SJSA1 (cell line): ENCODE measurements at regions not wholly inside any gene's neighbourhood (a gene's known extent, or its start where the extent isn't known, plus 50 kb on each side); places are given as distances from the start of the nearest gene placed in this dataset.
"Not testable (repeated sequence)": the region's sequence is repeated elsewhere in the genome, so short reads cannot be mapped to it uniquely, and the experiment has no call there.

Experiments
- DNase-seq, 2 experiments: peaks; one replicate each; pipeline ENCODE4 v3.0.0-alpha.2; 2015 to 2020; ENCODE audit warnings: low spot score in 2 of 2, low read depth in 1 of 2
- H3K27ac ChIP-seq: fragments of 250-450 bp; sonication (Bioruptor Pico); 2 replicates; pipeline ENCODE4 v1.5.1; 2020; ENCODE audit warnings: mild to moderate bottlenecking, moderate library complexity
- H3K27me3 ChIP-seq: fragments of 250-450 bp; sonication (Bioruptor Pico); replicated peaks from 2 replicates; pipeline ENCODE4 v1.5.1; 2020; ENCODE audit warnings: mild to moderate bottlenecking, moderate library complexity
- H3K36me3 ChIP-seq: fragments of 250-450 bp; sonication (Bioruptor Pico); 2 replicates; pipeline ENCODE4 v1.5.1; 2020; ENCODE audit warnings: mild to moderate bottlenecking
- H3K4me1 ChIP-seq: fragments of 250-450 bp; sonication (Bioruptor Pico); replicated peaks from 2 replicates; pipeline ENCODE4 v1.6.1; 2021; ENCODE audit warnings: mild to moderate bottlenecking
- H3K4me3 ChIP-seq: fragments of 250-450 bp; sonication (Bioruptor Pico); 2 replicates; pipeline ENCODE4 v1.5.1; 2020; ENCODE audit warnings: mild to moderate bottlenecking
- H3K9me3 ChIP-seq: fragments of 250-450 bp; sonication (Bioruptor Pico); replicated peaks from 2 replicates; pipeline ENCODE4 v1.5.1; 2020; ENCODE audit warnings: mild to moderate bottlenecking

- no peak for DNase-seq
- Histone ChIP-seq H3K4me1 (no peaks in the 10 kb centered on the region), H3K27me3 (no peaks in the 10 kb centered on the region)
Observed at GRCh38 chr11:41779401-41779960, 320.0 kb upstream of the LRRC4C start.

GRCh38 chr11:41781441-41781840, 322.0 kb upstream of the LRRC4C start:
- H3K27me3 ChIP-seq = no peaks in the 10 kb centered on the region
- no peaks in the 10 kb centered on the region for H3K36me3 ChIP-seq
- H3K27ac ChIP-seq = no peak overlapping the region
- peaks cover 8% of the 10 kb centered on the region; the same call in 1 of the 2 replicates for H3K4me1 ChIP-seq
- no peak overlapping the region for H3K4me3 ChIP-seq
- DNase-seq = no peak
- H3K9me3 ChIP-seq = peaks cover 5% of the 10 kb centered on the region; the same call in 1 of the 2 replicates

More at GRCh38 chr11:41779401-41779960, 320.0 kb upstream of the LRRC4C start:
- H3K9me3 ChIP-seq = peaks cover 5% of the 10 kb centered on the region; the same call in 1 of the 2 replicates
- H3K27ac ChIP-seq = no peak overlapping the region
- no peak overlapping the region for H3K4me3 ChIP-seq
- no peaks in the 10 kb centered on the region for H3K36me3 ChIP-seq

GRCh38 chr11:41784513-41785335, 325.3 kb upstream of the LRRC4C start:
- Histone ChIP-seq H3K36me3 (no peaks in the 10 kb centered on the region), H3K9me3 (peaks cover 3% of the 10 kb centered on the region; the same call in 1 of the 2 replicates), H3K27ac (no peak overlapping the region), H3K4me3 (no peak overlapping the region), H3K27me3 (no peaks in the 10 kb centered on the region), H3K4me1 (peaks cover 9% of the 10 kb centered on the region; the same call in 1 of the 2 replicates)
- no peak for DNase-seq

GRCh38 chr11:41786087-41786486, 326.6 kb upstream of the LRRC4C start:
- Histone ChIP-seq H3K27me3 (no peaks in the 10 kb centered on the region), H3K4me3 (no peak overlapping the region), H3K27ac (no peak overlapping the region), H3K9me3 (peaks cover 7% of the 10 kb centered on the region; the same call in 1 of the 2 replicates), H3K36me3 (no peaks in the 10 kb centered on the region), H3K4me1 (peaks cover 9% of the 10 kb centered on the region; the same call in 1 of the 2 replicates)
- DNase-seq = peak in 1 of 2 experiments; percentile 11

GRCh38 chr11:41788177-41788576, 328.7 kb upstream of the LRRC4C start:
- Histone ChIP-seq H3K27ac (no peak overlapping the region), H3K4me3 (no peak overlapping the region)
- no peak for DNase-seq

GRCh38 chr11:41789376-41789775, 329.9 kb upstream of the LRRC4C start:
- H3K9me3 ChIP-seq = peaks cover 8% of the 10 kb centered on the region; the same call in 1 of the 2 replicates
- no peak overlapping the region for H3K27ac ChIP-seq
- H3K36me3 ChIP-seq = no peaks in the 10 kb centered on the region
- H3K4me3 ChIP-seq = no peak overlapping the region
- DNase-seq = no peak
- H3K4me1 ChIP-seq = peaks cover 9% of the 10 kb centered on the region; the same call in 1 of the 2 replicates
- no peaks in the 10 kb centered on the region for H3K27me3 ChIP-seq

More at GRCh38 chr11:41788177-41788576, 328.7 kb upstream of the LRRC4C start:
- H3K36me3 ChIP-seq = no peaks in the 10 kb centered on the region
- peaks cover 9% of the 10 kb centered on the region; the same call in 1 of the 2 replicates for H3K4me1 ChIP-seq
- H3K9me3 ChIP-seq = peaks cover 8% of the 10 kb centered on the region; the same call in 1 of the 2 replicates
- no peaks in the 10 kb centered on the region for H3K27me3 ChIP-seq

GRCh38 chr11:41795004-41795403, 335.6 kb upstream of the LRRC4C start:
- H3K27ac ChIP-seq = no peak overlapping the region
- H3K36me3 ChIP-seq = no peaks in the 10 kb centered on the region
- H3K4me1 ChIP-seq = no peaks in the 10 kb centered on the region
- no peak overlapping the region for H3K4me3 ChIP-seq
- H3K9me3 ChIP-seq = peaks cover 5% of the 10 kb centered on the region; the same call in 1 of the 2 replicates
- no peak for DNase-seq
- no peaks in the 10 kb centered on the region for H3K27me3 ChIP-seq

GRCh38 chr11:41799754-41800153, 340.3 kb upstream of the LRRC4C start:
- no peak overlapping the region for H3K4me3 ChIP-seq
- no peaks in the 10 kb centered on the region for H3K27me3 ChIP-seq
- DNase-seq = no peak
- H3K9me3 ChIP-seq = no peaks in the 10 kb centered on the region
- no peaks in the 10 kb centered on the region for H3K36me3 ChIP-seq
- no peak overlapping the region for H3K27ac ChIP-seq
- H3K4me1 ChIP-seq = peaks cover 10% of the 10 kb centered on the region

GRCh38 chr11:41803895-41804294, 344.4 kb upstream of the LRRC4C start:
- Histone ChIP-seq H3K27ac (no peak overlapping the region), H3K9me3 (no peaks in the 10 kb centered on the region), H3K4me1 (peaks cover 10% of the 10 kb centered on the region), H3K4me3 (no peak overlapping the region), H3K36me3 (no peaks in the 10 kb centered on the region), H3K27me3 (no peaks in the 10 kb centered on the region)
- DNase-seq = no peak

- Histone ChIP-seq H3K4me3 (no peak overlapping the region), H3K4me1 (peaks cover 10% of the 10 kb centered on the region), H3K27me3 (no peaks in the 10 kb centered on the region), H3K9me3 (no peaks in the 10 kb centered on the region), H3K27ac (peak overlapping the region; percentile 22; the same call in 1 of the 2 replicates), H3K36me3 (no peaks in the 10 kb centered on the region)
- DNase-seq = peak in 1 of 2 experiments; percentile 66
Observed at GRCh38 chr11:41816396-41816795, 356.9 kb upstream of the LRRC4C start.

- not testable (repeated sequence) for DNase-seq, H3K36me3 ChIP-seq, H3K27me3 ChIP-seq, H3K27ac ChIP-seq, H3K9me3 ChIP-seq, H3K4me3 ChIP-seq, H3K4me1 ChIP-seq
Observed at GRCh38 chr11:41824287-41824686, 364.8 kb upstream of the LRRC4C start.

GRCh38 chr11:41826085-41826484, 366.6 kb upstream of the LRRC4C start:
- no peak for DNase-seq

GRCh38 chr11:41836431-41836830, 377.0 kb upstream of the LRRC4C start:
- no peak overlapping the region for H3K4me3 ChIP-seq
- H3K27me3 ChIP-seq = no peaks in the 10 kb centered on the region
- H3K4me1 ChIP-seq = no peaks in the 10 kb centered on the region
- no peaks in the 10 kb centered on the region for H3K36me3 ChIP-seq
- no peak for DNase-seq
- no peak overlapping the region for H3K27ac ChIP-seq
- H3K9me3 ChIP-seq = no peaks in the 10 kb centered on the region

More at GRCh38 chr11:41826085-41826484, 366.6 kb upstream of the LRRC4C start:
- no peaks in the 10 kb centered on the region for H3K4me1 ChIP-seq
- no peaks in the 10 kb centered on the region for H3K36me3 ChIP-seq
- no peaks in the 10 kb centered on the region for H3K27me3 ChIP-seq
- no peaks in the 10 kb centered on the region for H3K9me3 ChIP-seq
- no peak overlapping the region for H3K27ac ChIP-seq
- no peak overlapping the region for H3K4me3 ChIP-seq

GRCh38 chr11:41842673-41843072, 383.2 kb upstream of the LRRC4C start:
- no peak for DNase-seq
- Histone ChIP-seq H3K36me3 (no peaks in the 10 kb centered on the region), H3K27ac (no peak overlapping the region), H3K9me3 (0 out of 2 replicates have a peak, but pooled peaks cover 5% of the 10 kb centered on the region), H3K27me3 (no peaks in the 10 kb centered on the region), H3K4me3 (no peak overlapping the region), H3K4me1 (no peaks in the 10 kb centered on the region)
